Lung microvascular endothelial cell (primary cell): ENCODE measurements at regions not wholly inside any gene's neighbourhood (a gene's known extent, or its start where the extent isn't known, plus 50 kb on each side); places are given as distances from the start of the nearest gene placed in this dataset.
"Not testable (repeated sequence)": the region's sequence is repeated elsewhere in the genome, so short reads cannot be mapped to it uniquely, and the experiment has no call there.

ENCODE experiments used
- DNase-seq, 2 donors: peaks; one replicate each; pipeline versions ENCODE4 v3.0.0 to v3.0.0-alpha.2; 2010; ENCODE audit warnings: low read depth in 2 of 2

- DNase-seq, result no peak
These were observed 381.8 kb downstream of the MLLT3 start for GRCh38 chr9:20240498-20240897.

DNA sequence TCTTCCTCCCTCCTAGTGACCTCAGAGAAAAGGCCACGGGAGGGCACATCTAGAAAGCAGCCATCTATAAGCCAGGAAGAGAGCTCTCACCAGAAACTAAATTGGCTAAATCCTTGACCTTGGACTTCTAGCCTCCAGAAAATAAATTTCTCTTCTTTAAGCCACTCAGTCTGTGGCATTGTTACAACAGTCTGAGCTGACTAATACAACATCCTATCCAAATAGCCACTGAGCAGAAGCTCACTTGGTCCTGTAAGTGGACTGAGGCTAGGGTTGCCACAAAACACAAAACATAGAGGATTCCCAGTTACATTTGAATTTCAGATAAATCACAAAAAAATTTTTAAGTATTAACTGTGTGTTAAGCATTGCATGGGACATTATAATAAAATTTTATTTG is 383.4 kb downstream of the MLLT3 start:
- DNase-seq, result no peak

- no peak for DNase-seq
These were observed 384.6 kb downstream of the MLLT3 start for GRCh38 chr9:20237686-20238085.

- DNase-seq, result no peak
These were observed 385.6 kb downstream of the MLLT3 start for GRCh38 chr9:20236676-20237075.

- DNase-seq, result not testable (repeated sequence)
These were observed 387.1 kb downstream of the MLLT3 start for GRCh38 chr9:20235206-20235605.

DNA sequence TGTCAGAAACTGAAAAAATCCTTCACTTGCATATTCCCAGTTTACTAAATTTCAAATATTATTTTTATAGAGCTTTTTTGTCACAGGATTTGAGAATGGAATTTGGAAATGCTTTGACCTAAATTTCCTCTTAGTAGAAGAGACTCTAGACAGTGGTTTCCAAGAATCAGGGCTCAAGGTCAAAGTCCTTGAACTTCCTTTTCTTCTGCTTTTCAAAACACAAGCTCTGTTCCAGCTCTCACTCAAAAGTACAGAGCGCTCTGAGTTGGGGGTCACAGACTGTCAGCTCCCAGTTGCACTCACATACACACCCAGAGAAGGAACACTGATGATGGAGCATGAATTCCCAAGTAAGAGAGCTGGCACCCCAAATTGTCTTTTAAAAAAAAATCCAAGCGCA is 394.2 kb downstream of the MLLT3 start:
- no peak for DNase-seq

GRCh38 chr9:20227166-20227874 is 395.0 kb downstream of the MLLT3 start:
- DNase-seq, result no peak

DNA sequence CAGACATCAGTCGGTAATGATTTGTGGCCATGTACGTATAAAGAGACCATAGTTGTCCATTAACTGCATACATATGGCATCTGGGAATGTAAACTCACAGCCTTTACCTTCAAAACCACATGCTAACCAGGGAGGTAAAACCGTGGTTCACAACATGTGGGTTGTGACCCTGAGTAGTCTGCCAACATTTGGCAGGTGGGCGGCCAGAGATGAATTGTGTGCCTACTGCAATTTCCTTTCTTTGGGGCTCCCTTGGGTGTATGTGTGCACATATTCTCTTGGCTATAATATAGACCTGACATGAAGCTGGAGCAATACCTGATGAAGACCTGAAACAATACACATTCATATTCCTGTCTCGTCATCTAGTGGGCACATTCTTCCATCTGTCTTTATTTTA is 396.0 kb downstream of the MLLT3 start:
- DNase-seq, result no peak

DNA sequence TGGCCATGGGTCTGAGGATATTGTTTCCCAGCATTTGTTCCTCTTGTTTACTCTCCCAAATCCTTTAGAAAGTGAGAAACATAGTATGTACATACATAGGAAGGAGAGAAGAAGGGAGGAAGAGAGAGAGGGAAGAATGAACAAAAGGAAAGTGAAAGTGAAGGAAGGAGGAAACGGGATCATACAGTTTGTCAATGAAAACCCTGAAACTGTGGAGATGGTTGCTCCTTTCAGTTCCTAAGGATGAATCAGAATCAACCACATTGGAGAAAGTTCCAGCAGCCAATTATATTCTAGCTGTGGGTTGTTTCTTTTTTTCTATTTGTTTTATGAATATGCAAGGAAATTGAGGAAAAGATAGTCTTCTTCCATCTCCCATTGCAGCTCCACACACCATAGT is 396.5 kb downstream of the MLLT3 start:
- no peak for DNase-seq

- DNase-seq, result no peak
These were observed 397.5 kb downstream of the MLLT3 start for GRCh38 chr9:20224756-20225155.

DNA sequence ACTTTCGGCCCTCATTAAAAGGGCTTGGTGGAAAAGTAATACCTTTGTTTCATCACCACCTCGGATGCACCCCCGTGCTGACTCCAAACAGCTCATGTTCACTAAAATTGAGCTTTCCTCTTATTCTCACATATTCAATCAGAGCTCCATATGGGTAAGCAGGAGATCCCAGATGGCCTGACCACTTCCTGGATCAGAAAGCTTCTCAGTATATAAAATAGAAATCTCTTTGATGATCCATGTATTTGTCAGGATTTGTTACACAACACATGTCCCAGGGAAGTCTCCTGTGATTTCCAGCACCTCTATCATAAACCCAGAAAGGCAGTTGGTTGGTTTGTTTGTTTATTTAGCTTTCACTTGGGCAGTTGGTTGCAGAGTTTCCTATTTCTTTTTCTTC is 402.0 kb downstream of the MLLT3 start:
- no peak for DNase-seq

DNA sequence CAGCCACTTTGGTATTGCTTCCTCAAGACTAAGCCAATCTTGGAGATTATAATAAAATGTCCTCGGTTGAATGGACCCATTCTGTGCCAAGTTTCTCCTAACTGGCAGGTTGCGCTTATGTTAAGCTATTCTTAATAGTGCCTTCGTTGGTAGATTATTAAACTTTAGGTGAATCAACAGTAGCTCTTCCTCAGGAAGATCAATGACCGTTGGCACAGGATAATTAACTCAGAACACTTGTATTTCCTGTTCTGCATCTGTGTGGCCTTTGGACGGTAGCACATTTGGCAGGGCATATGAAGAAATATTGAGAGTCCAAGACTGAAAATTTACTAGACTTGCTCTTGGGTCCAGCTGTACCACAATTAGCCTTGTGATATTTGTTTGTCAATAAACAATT is 402.9 kb downstream of the MLLT3 start:
- DNase-seq, result no peak

GRCh38 chr9:20217596-20217995 is 404.7 kb downstream of the MLLT3 start:
- no peak for DNase-seq

GRCh38 chr9:20216438-20216837 is 405.9 kb downstream of the MLLT3 start:
- no peak for DNase-seq

GRCh38 chr9:20215552-20215951 is 406.7 kb downstream of the MLLT3 start:
- DNase-seq, result no peak

- no peak for DNase-seq
These were observed 409.5 kb downstream of the MLLT3 start for GRCh38 chr9:20212806-20213205.

DNA sequence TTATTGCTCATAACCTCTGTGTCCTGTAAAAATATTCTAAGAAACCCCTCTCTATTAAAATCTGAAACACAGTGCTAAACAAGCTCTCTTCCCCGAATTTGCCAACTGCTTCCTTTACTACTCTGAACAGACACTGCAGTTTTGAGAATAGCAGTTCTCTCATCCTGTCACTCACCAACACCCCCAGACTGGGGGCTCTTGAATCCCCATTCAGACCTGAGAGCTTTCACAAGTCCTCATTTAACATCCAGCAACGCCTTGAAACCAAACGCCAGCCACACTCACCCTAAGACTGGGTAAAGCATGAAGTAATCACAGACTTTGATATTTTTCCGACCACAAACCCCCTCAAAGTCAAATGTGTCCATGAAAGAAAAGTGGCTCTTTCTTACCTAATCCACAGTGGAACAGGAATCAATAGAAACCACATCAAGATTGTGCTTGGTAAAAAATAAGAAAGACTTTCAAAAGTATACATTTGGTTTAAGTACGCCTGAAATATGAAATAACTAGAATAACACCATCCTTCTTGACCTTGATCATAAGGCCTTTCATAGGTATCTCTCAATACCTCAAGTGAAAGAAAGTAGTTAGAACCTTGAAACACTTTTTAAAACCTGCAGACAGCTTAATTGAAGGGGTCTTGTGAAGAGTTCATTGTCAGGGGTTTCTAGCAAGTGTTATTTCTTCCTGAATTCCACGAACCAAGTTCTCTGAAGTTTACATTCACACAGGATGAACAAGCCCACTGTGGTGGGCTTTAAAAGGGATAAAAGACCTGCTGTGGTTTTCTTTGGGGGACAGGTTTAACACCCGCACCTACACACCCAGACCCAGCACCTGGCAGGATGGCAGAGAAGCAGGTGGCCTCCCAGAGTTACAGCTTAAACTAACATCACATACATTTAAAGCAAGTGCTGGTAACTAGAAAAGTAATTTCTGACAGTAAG is 412.6 kb downstream of the MLLT3 start:
- no peak for DNase-seq

GRCh38 chr9:20208961-20209371 is 413.3 kb downstream of the MLLT3 start:
- no peak for DNase-seq

DNA sequence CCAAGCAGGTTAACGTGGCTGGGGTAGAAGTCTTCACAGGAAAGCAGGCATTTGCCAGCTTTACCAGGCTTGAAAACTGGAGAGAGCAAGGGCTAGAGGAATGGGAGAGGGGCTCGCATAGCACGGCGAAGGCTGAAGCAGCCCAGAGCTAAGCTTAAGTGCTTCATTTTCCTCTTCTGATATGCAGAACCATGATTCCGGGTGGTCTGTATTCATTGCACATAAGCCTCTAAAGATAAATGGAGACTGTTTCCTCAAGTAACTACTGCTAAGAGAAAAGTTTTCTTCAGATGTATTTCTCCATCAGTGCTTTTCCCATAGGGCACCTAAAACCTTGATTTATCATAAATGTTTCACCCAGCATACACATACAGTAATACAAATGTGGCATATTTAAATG is 414.1 kb downstream of the MLLT3 start:
- no peak for DNase-seq

DNA sequence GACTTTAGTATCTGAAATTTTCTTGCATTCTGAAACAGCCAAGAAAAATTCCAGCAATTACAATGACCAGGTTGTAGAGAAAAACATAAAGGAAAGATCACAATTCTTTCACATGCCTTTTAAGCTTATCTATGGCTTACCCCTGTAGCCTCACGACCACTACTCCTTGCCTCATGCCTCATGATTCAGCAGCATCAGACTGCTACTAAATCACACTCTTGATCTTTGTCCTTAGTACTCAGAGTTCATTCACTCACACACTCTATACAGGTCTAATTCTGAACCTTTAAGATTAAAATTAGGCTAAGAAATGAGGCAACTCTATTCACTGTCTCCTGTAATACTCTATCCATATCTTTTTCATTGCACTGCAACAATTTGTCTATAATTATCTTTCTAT is 415.1 kb downstream of the MLLT3 start:
- DNase-seq, result no peak

DNA sequence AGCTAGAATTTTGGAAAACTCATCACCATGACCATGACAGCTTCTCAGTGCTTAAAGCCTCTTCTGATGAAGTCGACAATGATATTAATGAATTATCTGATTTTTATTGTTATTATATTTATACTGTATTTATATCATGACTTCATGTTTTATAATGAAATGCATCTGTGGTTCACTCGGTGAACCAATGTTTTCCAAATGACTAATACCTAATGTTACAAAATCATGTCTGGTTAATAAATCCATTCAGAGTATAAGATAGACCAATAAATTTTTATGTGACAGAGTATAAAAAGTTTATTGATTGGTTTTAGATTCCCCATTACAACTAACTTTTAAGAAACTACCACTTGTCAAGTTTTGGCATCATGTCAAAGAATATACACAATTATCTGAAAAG is 416.5 kb downstream of the MLLT3 start:
- no peak for DNase-seq

DNA sequence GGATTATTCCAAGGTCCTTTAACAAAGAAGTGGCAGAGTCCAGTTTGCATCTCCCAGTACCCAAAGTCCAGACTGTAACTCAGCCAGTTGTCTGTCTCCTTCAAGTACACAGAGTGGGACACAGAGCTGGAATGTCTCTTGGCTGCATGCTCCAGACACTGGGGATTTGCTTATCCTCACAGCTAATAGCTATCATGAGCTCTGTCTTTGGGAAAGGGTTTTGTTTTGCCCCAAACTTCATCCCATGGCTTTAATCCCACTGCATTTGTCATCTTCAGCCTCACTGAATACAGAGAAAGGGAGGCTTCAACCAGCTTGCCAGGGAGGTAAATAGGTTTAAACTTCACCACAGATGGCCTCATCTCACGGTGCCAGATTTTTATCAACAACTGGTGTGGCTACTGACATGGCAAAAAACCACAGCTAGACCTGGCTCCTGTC is 412.2 kb upstream of the SLC24A2 start:
- no peak for DNase-seq

GRCh38 chr9:20200581-20200980 is 411.7 kb upstream of the SLC24A2 start:
- DNase-seq, result no peak
